Cardiac septum (tissue), 1 donor: ENCODE measurements at regions not wholly inside any gene's neighbourhood (a gene's known extent, or its start where the extent isn't known, plus 50 kb on each side); places are given as distances from the start of the nearest gene placed in this dataset.
"Not testable (repeated sequence)": the region's sequence is repeated elsewhere in the genome, so short reads cannot be mapped to it uniquely, and the experiment has no call there.

Experiments used
- DNase-seq: peaks from one replicate; pipeline ENCODE4 v3.0.0-alpha.2; 2020; ENCODE audit warnings: low spot score
- intact Hi-C: fragments of 100-400 bp; cut with DNase I; formaldehyde crosslinking; loops from one replicate; pipeline ENCODE4 v1.14.0; 2022
- donor health status: DM: no; HTN: no; CAD: no.

DNA sequence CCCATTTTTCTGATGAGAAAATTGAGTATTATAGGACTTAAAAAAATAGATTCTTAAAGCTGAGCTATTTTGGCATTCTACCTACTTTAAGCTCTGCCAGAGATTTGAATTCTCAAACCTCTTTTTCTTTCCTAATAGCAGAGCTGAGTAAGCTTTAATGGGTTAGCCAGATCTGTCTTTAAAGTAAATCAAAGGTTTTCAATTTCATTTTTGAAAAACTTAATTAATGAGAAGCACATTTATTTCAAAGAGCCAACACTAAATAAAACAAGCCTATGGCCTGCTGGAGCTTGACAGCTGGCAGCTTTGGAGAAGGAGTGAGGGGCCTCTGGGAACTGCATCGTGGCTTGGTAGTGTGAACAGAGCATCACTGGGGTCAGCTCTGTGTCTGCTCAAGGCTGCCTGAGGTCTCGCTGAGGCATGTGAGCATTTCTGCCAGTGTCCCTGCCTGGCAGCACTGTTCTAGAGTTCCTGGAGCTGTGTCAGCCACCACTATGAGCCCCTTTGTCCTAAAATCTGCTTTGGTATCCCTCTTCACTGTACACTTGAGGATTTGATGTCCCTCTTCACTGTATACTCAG lies 50.4 kb upstream of the PRSS23 start:
- no peak for DNase-seq
- intact Hi-C loops = no loop called here

DNA sequence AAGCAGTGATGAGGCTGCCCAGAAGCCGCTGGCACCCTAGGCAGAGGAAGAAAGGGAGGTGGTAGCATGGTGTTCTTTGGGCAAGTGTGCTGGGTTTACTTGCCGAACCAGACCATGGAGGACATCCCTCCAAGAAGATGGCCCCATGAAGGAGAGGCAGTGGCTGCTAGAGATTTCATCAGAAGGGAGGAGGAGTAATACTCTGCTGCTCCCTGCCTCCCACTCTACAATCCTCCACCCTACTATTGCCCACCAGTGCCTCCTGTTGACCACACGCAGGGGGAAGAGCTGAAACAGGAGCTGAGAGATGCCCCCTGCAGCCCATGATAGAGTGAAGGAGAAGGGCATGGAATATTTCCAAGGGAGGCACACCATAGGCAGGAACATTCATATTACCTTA lies 51.0 kb upstream of the PRSS23 start:
- no peak for DNase-seq
- intact Hi-C loops = no loop called here

DNA sequence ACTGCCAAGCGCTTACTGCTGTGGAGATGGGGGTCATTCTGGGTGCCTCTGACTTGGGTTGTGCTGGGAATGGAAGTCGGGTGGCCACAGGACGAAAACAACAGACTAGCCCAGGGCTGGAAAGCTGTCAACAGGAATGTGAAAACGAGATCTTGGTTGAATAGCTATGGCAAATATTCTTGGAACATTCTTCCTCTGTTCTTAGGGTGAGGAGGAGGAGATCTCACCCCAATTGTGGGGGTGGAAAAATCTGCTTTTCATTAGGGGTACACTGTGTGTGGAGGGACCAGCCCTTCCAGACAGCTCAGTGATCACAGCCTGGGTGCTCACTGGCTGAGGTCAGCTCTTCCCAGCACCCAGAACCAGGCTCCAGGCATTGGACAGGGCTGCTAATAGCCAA lies 52.0 kb upstream of the PRSS23 start:
- no peak for DNase-seq

DNA sequence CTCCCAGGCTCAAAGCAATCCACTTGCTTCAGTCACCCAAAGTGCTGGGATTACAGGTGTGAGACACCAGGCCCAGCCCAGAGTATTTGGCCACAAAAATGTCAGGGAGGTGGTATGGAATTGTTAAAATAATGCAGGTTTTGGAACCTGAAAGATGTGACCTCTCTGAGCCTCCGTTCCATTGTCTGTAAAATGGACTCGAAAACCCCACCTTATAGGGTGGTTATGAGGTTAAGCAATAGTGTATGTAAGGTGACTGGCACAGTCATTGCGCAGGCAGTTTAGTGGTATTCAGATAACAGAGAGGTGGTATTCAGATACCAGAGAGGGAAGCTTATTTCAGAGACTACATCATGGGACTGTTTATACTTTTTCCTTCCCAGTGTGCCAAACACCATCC lies 52.5 kb upstream of the PRSS23 start:
- intact Hi-C loops = no loop called here
- DNase-seq = no peak

More for the DNA sequence above, 52.0 kb upstream of the PRSS23 start:
- intact Hi-C loops = no loop called here

DNA sequence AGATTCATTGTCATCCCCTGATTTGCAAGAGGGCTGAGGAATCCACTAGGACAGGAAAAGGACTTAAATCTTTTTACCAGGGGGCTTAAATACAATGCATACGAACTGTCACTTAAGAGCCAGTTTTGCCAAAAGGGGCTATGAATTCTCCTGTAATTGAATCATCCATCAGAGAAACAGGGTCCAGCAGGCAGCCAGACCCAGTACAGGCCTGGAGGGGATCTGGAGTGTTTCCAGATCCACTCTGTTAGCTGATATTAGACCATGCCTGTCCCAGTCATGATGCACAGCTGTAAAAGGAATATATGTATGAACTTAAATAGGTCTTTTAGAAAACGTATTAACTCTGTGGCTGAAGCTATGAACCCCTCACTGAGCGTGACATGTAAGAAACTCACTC lies 53.8 kb upstream of the PRSS23 start:
- no peak for DNase-seq
- intact Hi-C loops = no loop called here

DNA sequence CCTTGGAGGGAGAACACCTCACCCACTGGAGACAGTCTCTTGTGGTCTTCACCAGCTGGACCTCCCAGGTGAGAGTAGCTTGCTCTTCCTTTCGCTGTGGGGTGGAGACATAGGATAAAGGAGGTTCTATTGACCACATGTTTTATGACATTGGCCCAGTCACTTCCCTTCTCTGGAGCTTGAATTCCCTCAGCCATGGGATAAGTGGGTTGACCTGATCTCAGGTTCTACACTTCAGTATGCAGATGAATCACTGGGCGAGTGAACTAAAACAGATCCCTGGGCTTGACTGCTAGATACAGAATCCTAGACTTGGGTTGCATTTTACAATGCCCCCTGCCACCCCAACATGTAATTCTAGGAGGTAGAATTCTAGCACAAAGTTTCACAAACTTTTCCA lies 54.8 kb upstream of the PRSS23 start:
- intact Hi-C loops = no loop called here
- DNase-seq = no peak

DNA sequence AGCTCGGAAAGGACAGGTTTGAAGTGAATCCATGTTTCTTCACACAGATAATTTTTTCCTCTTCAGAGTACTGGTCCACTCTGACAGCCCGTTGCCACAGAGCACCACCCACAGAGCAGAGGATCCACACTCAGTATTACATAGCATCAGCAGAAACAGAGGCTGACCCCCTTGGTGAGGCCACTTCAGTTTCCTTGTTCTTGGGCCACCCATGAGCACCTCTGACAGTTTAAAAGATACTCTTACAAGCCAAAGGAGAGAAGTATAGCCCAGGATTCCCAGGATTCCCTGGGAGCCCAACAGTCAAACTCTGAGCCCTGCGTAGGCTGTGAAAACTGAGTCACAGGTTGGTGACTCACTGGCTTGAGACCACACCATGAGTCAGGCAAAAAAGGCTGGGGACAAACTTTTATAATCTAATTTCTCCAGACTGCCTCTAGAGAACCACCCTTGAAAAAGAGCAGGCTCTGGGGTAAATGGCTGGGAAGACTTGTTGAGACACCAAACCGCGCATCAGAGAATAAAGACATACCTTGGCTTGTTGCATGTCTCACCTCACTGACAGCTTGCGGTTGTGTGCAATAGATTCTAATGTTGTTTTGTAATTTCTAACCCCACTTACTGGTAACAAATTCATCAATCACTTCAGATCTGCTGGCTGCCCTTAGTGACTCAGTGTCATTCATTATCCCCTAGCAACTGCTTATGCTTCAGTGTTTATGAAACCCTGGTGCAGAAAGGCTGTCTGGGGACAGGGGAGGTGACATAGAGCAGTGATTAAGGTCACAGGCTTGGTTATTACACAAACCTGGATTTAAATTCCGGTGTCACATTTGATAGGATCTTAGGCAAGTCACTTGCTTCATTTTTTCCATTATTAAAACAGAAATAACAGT lies 56.9 kb upstream of the PRSS23 start:
- intact Hi-C loops = loop anchor here (5.0 kb wide), 4 partner anchors 111 to 286 kb away; no protein-coding TSS in a partner anchor
- DNase-seq = no peak

DNA sequence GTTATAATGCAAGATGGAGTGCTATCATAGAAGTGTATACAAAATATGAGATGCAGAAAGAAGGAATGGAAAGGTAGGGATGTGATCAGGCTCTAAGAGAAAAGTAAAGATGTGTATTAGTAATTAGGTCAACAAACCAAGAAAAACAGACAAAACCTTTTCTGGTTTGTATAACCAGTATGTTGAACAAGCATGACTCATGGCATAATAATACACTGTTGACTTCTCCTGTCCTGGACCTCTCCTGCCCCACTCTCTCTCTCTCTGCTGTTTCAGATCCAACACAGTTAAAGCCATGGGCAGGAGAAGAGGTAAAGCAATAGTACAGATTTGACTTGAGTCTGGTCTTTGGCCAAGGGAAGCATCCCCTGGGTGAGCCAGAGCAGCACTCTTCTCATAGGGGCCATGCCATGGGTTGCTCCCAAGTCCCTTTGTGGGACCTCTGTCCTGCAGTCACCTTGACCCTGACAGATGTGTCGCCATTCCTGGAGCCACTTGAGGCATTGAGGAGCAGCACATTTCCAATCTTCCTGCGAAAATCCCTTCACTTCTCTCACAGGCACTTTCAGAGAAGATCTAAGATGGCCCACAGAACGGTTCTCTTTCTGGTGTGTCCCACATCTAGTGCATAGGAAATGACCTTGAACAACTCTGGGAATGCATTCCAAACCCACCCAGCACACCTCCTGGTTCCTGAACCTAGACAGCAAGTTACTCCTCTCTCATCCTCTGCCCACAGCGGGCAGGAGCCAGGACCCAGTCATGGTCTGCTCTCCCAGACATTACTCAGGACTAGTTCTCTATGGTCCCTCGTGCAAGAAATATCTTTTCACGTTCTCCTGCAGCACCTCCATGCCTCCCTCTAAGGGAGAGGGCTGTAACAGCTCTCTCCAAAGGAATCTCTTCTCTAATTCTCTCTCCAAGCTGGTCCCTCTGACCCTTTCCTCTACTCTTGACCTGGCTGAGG lies 58.2 kb upstream of the PRSS23 start:
- intact Hi-C loops = loop anchor here (5.0 kb wide), 4 partner anchors 110 to 285 kb away; no protein-coding TSS in a partner anchor
- DNase-seq = no peak

DNA sequence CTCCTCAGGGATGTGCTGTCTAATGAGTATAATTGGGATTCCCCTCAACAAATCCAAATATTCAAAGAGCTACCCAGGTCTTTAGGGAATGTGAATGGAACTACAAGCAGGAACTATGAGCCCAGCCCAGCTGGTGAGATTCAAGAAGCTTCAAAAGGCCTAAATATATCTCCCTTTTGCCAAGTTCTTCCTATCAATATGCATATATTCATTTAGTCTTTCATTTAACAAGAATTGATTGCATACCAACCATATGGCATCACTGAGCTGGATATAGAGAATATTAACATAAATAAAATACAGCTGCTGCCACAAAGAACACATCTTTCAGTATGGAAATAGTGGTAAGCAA lies 58.9 kb upstream of the PRSS23 start:
- intact Hi-C loops = loop anchor here (5.0 kb wide), 4 partner anchors 109 to 284 kb away; no protein-coding TSS in a partner anchor
- DNase-seq = no peak

DNA sequence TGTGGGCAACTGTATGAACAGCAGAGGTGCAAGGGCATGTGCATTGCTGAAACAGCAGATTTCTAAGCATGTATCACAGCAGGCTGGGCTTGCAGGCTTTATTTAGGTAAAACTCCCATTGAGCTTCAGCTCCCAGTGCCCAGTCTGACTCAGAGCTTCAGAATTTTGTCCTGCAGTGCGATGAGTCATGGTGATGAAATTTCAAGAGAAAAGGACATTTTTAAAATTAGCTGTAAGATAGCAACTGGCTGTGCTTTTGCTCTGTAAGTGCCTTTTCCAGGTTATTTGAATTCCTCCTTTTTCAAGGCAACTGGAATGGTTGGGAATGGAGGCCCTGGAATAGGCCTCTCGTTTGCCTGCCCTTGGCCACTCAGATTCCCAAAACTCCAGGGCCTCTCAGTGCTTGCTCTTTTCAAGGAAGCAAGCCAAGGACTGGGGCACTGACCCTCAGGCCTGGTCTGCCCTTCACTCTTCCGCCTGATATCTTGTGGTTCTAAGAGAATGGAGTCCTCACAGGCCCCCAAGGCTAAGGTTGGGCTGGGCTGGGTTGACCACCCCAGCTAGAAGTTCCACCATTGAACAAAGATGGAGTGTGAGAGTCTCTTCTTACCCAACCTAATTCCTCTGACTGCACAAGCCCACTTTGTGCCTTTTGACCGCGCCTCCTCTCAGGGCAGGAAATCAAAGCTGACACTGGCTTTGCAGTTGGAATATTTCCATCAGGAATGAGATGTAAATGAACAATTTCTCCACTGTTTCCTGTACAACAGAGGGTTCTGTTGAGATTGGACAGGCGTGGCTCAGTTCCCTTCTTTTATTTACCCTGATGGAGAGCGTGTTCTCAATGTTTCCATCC lies 59.5 kb upstream of the PRSS23 start:
- intact Hi-C loops = loop anchor here (5.0 kb wide), 4 partner anchors 109 to 284 kb away; no protein-coding TSS in a partner anchor
- DNase-seq = no peak

DNA sequence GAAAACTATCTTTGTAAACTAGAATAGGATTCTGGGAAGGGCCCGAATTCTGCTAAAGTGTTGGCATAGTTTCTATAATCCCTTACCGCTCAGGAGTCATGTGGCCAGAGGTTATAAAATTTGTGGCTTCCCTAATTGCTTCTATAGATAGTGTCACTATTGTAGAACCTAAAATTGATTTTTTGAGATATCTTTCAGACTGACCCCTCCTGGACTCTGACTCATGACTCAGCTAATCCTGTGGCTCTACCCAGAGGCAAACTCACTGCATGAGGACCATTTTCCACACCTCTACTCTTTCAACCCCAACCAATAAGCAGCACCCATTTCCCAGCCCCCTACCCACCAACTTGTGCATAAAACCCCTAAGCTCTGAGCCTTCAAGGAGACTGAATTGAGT lies 61.8 kb upstream of the PRSS23 start:
- no peak for DNase-seq
- intact Hi-C loops = no loop called here

DNA sequence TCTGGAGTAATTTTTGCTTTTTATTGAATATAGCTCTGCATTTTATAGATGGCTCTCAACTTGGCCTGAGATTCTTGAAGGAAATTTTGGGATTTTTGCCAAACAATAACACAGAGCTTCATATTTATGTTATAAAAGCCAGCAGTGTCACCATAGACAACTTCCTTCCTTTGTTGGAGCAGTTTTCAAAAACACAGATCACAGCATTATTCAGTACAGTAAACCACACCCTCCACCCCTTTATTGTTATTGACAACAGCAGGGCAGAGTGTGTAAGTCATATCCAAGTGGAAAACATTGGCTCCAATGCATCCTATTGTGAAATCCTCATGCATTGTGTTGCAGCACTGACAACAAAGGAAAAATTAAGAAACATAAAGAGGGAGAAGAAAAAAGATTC lies 62.6 kb upstream of the PRSS23 start:
- intact Hi-C loops = no loop called here
- DNase-seq = no peak

DNA sequence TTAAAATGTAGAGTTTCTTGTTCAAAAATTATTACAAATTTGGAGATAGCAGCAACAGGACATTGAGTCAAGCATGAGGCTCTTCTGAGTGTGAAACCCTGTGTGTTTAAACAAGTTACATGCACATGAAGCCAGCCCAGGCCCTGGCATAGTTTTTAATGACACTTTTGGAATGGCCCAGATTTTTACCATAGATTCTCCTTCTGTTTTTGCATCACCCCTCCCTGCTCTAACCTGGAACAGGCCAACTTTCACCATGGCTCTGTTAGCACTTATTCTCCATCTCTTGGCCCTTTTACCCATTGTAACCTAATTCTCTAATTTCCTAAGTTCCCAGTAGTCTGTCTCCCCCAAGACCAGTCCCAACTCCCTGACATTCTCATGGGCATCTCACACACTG lies 63.1 kb upstream of the PRSS23 start:
- no peak for DNase-seq
- intact Hi-C loops = no loop called here

DNA sequence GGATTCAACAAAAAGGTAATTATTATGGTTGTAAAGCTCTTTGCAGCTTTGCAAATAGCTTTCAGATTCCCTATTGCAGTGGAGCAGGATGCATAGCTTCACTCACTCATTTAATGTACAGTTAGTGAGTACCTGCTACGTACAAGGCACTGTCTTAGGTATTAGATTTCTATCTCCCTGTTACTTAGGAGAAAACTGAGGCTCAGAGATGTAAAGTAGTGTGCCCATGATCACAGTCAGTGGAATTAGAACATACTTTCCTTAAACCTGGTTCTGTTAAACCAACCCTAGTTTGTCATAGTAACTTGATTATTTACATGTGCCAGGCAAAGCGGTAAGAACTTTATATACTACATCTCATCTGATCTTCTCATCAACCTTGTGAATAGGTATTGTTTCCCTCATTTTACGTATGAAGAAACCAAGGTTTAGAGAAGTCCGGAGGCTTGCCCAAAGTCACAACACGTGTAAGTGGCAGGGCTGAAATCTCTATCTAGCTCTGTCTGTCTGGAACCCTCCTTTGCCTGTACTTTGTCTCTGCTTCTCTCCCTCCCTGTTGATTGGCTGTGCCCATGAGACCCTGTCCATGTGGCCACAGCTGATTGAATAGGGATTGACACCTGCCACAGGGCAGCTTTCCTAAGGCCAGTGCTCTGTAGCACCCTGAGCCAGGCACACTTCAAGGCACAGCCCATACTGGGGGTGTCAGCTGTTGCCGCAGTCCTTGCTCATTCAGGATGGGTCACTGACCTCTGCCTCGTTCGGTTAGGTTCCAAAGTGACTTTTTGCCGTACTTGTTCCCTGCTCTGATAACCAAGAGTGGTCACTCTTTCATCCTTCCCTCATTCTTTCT lies 63.8 kb upstream of the PRSS23 start:
- intact Hi-C loops = no loop called here
- no peak for DNase-seq

DNA sequence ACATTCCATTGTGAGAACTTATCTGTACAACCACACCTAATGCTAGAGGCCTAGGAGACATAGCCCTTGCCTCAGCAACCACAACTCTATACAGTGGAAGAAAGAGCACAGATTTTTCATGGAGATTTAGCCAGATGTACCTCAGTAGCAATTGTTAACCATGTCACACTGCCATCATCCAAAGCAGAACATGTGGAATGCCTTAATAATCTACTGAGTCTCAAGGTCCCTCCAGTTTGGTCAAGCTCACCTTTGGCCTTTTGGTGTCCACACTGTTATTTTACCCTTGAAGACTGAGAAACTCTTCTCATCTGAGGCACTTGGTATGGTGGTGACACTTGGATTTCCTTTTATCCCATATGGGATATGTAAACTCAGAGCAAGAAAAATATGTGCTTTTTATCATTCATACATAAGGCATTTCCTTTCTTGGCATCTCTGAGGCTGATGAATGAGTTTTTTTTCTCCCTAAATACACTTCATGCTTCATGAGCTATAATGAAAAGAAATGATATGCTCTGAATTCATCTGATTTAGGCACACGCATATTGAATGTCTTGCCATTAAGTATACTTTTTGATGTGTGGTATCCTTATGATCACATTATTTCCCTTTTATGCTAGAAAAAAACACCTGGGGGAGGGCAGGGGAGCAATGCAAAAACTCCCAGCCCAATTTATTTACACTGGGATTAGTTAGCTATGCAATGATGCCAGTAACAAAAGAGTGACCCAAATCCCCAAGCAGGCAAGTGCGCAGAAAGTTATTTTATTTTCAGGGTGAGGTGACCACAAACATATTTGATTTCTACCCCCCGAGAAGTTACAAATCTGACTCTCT lies 63.3 kb upstream of the ME3 start:
- intact Hi-C loops = no loop called here
- no peak for DNase-seq

DNA sequence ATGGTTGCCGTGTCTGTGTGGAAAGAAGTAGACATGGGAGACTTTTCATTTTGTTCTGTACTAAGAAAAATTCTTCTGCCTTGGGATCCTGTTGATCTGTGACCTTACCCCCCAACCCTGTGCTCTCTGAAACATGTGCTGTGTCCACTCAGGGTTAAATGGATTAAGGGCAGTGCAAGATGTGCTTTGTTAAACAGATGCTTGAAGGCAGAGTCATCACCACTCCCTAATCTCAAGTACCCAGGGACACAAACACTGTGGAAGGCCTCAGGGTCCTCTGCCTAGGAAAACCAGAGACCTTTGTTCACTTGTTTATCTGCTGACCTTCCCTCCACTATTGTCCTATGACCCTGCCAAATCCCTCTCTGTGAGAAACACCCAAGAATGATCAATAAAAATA lies 60.3 kb upstream of the ME3 start:
- intact Hi-C loops, DNase-seq: not testable (repeated sequence)

DNA sequence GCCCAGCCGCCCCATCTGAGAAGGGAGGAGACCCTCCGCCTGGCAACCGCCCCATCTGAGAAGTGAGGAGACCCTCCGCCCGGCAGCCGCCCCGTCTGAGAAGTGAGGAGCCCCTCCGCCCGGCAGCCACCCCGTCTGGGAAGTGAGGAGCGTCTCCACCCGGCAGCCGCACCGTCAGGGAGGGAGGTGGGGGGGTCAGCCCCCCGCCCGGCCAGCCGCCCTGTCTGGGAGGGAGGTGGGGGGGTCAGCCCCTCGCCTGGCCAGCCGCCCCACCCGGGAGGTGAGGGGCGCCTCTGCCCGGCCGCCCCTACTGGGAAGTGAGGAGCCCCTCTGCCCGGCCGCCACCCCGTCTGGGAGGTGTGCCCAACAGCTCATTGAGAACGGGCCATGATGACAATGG lies 59.9 kb upstream of the ME3 start:
- intact Hi-C loops, DNase-seq: not testable (repeated sequence)
